H1 (cell line): ENCODE measurements at regions not wholly inside any gene's neighbourhood (a gene's known extent, or its start where the extent isn't known, plus 50 kb on each side); places are given as distances from the start of the nearest gene placed in this dataset.

Experiments
- EP300 ChIP-seq, 2 experiments: IDR thresholded peaks; 1 replicate in 1 of 2; 2 replicates in 1 of 2; pipeline ENCODE4 v1.6.1; 2011 to 2012; ENCODE audit warnings: low read depth in 2 of 2, low read length in 2 of 2, mild to moderate bottlenecking in 2 of 2, borderline replicate concordance in 1 of 2, inconsistent platforms in 1 of 2, moderate library complexity in 1 of 2
- EZH2 ChIP-seq: fragments of 200-600 bp; sonication (generic); IDR thresholded peaks from 2 replicates; pipeline ENCODE4 v1.7.1; 2012; ENCODE audit warnings: low read depth, mild to moderate bottlenecking, moderate library complexity, low read length, inconsistent platforms; ENCODE audit not compliant: severe bottlenecking
- KDM4A ChIP-seq: IDR thresholded peaks from one replicate; pipeline ENCODE4 v1.7.1; 2012; ENCODE audit warnings: low read depth, mild to moderate bottlenecking, moderate library complexity, low read length, inconsistent platforms; ENCODE audit not compliant: severe bottlenecking
- RXRA ChIP-seq: IDR thresholded peaks from 2 replicates; pipeline ENCODE4 v1.6.1; 2011; ENCODE audit warnings: low read depth, mild to moderate bottlenecking, low read length, moderate library complexity; ENCODE audit not compliant: insufficient read depth
- SUZ12 ChIP-seq: fragments of 200-600 bp; sonication (generic); IDR thresholded peaks from 2 replicates; pipeline ENCODE4 v1.6.1; 2012; ENCODE audit warnings: mild to moderate bottlenecking, inconsistent platforms, low read length, moderate library complexity, mixed read lengths

- TF ChIP-seq RXRA = no peak
- no peak for TF ChIP-seq KDM4A
- TF ChIP-seq EP300 (IDR thresholded peaks at IDR 0.05; ENCODE audit: borderline replicate concordance in 1 of 2, low read depth in 2 of 2, low read length in 2 of 2) = no peak
- TF ChIP-seq SUZ12 = no peak
- TF ChIP-seq EZH2 = no peak
- TF ChIP-seq, all 59 proteins: peak for 0
Observed at GRCh38 chr16:86334079-86334635, 176.2 kb upstream of the FOXF1 start (continued).
